ENCODE measurements at regions not wholly inside any gene's neighbourhood (a gene's known extent, or its start where the extent isn't known, plus 50 kb on each side); places are given as distances from the start of the nearest gene placed in this dataset.

GRCh38 chr20:23174821-23175220 is 88.7 kb upstream of the CD93 start (continued):
- no peak for TF ChIP-seq ETS1 (IDR thresholded peaks at IDR 0.05)
- no peak for TF ChIP-seq EZH2 (IDR thresholded peaks at IDR 0.05; ENCODE audit: low read depth, unreplicated experiment)
- no peak for TF ChIP-seq ZNF331 (CRISPR knock-in tag; IDR thresholded peaks at IDR 0.05; ENCODE audit: low read depth)
- TF ChIP-seq STAT1 (IDR thresholded peaks at IDR 0.05; ENCODE audit: unreplicated experiment) = no peak
- TF ChIP-seq ZNF114 (CRISPR knock-in tag; IDR thresholded peaks at IDR 0.05) = no peak
- TF ChIP-seq CREB1 (CRISPR knock-in tag; IDR thresholded peaks at IDR 0.05; ENCODE audit: low read depth) = no peak
- TF ChIP-seq POLR2AphosphoS5 (IDR thresholded peaks at IDR 0.05; ENCODE audit: low read depth) = no peak

GRCh38 chr20:23167431-23167830 is 81.3 kb upstream of the CD93 start:
- Histone ChIP-seq H3K36me3 (ENCODE audit: insufficient read depth) (no peaks in the 10 kb centered on the region), H3K27me3 (ENCODE audit: insufficient read depth) (no peaks in the 10 kb centered on the region), H3F3A (replicated peaks; ENCODE audit: low read depth) (no peaks in the 10 kb centered on the region), H3K4me2 (no peak overlapping the region), H4K20me1 (replicated peaks; ENCODE audit: insufficient read depth) (no peaks in the 10 kb centered on the region), H3K79me2 (replicated peaks; ENCODE audit: insufficient read depth) (no peaks in the 10 kb centered on the region), H3K27ac (ENCODE audit: low read depth) (no peak overlapping the region), H2AFZ (no peak overlapping the region), H3K9me2 (ENCODE audit: insufficient read depth) (no peaks in the 10 kb centered on the region), H3K4me1 (ENCODE audit: insufficient read depth) (no peaks in the 10 kb centered on the region), H3K4me3 (no peak overlapping the region)
- DNase-seq (ENCODE audit: low spot score) = no peak
- H3K9me3 Mint-ChIP-seq = no peaks in the 10 kb centered on the region; the same call in 2 of the 3 replicates
- ATAC-seq = no peak
- no peak overlapping the region for H3K27ac Mint-ChIP-seq
- no peak overlapping the region for H3K4me3 Mint-ChIP-seq
- H3K36me3 Mint-ChIP-seq (ENCODE audit: low read depth) = no peaks in the 10 kb centered on the region
- peaks cover 3% of the 10 kb centered on the region; the same call in 1 of the 3 replicates for H3K4me1 Mint-ChIP-seq
- H3K27me3 Mint-ChIP-seq (ENCODE audit: insufficient read depth, low read depth, poor library complexity) = peaks cover 7% of the 10 kb centered on the region
- no peak for TF ChIP-seq ETS1 (IDR thresholded peaks at IDR 0.05)
- no peak for TF ChIP-seq NANOG (IDR thresholded peaks at IDR 0.05; ENCODE audit: borderline replicate concordance)
- TF ChIP-seq CREB1 (CRISPR knock-in tag; IDR thresholded peaks at IDR 0.05; ENCODE audit: low read depth) = no peak
- TF ChIP-seq ZNF114 (CRISPR knock-in tag; IDR thresholded peaks at IDR 0.05) = no peak
- no peak for TF ChIP-seq REST (IDR thresholded peaks at IDR 0.05; ENCODE audit: unreplicated experiment)
- no peak for TF ChIP-seq STAT1 (IDR thresholded peaks at IDR 0.05; ENCODE audit: unreplicated experiment)
- no peak for TF ChIP-seq EZH2phosphoT487 (IDR thresholded peaks at IDR 0.05; ENCODE audit: unreplicated experiment)
- no peak for TF ChIP-seq ZNF462 (CRISPR knock-in tag; IDR thresholded peaks at IDR 0.05)
- no peak for TF ChIP-seq POLR2AphosphoS5 (IDR thresholded peaks at IDR 0.05; ENCODE audit: low read depth)
